GM12873 (cell line): ENCODE measurements at regions not wholly inside any gene's neighbourhood (a gene's known extent, or its start where the extent isn't known, plus 50 kb on each side); places are given as distances from the start of the nearest gene placed in this dataset.

Experiments used
- TF ChIP-seq, protein P1 (sequence below): IDR thresholded peaks from 2 replicates; pipeline ENCODE4 v1.5.1; 2012; ENCODE audit warnings: low read depth, mild to moderate bottlenecking, moderate library complexity, low read length, control low read depth; ENCODE audit not compliant: insufficient read depth; ENCODE audit errors: missing control alignments

DNA sequence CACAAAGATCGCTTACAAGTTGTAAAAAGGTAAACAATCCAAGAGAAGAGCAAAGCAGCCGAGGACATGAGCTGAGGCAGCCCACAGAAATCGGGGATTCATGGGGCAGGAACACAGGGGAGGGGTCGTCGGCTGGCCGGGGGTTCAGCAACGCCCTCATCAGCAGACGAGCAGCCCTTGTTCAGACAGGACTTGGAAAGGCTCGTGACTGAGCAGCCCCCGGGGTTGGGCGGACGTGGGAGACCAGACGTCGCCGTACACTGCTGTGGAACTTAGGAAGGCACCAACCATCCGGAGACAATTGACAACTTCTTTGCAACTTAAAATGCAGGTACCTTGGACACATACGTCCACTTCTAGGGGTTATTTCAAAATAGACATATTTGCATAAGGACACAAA is 370.5 kb downstream of the BRD1 start:
- TF ChIP-seq, protein P1, sequence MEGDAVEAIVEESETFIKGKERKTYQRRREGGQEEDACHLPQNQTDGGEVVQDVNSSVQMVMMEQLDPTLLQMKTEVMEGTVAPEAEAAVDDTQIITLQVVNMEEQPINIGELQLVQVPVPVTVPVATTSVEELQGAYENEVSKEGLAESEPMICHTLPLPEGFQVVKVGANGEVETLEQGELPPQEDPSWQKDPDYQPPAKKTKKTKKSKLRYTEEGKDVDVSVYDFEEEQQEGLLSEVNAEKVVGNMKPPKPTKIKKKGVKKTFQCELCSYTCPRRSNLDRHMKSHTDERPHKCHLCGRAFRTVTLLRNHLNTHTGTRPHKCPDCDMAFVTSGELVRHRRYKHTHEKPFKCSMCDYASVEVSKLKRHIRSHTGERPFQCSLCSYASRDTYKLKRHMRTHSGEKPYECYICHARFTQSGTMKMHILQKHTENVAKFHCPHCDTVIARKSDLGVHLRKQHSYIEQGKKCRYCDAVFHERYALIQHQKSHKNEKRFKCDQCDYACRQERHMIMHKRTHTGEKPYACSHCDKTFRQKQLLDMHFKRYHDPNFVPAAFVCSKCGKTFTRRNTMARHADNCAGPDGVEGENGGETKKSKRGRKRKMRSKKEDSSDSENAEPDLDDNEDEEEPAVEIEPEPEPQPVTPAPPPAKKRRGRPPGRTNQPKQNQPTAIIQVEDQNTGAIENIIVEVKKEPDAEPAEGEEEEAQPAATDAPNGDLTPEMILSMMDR = no peak

DNA sequence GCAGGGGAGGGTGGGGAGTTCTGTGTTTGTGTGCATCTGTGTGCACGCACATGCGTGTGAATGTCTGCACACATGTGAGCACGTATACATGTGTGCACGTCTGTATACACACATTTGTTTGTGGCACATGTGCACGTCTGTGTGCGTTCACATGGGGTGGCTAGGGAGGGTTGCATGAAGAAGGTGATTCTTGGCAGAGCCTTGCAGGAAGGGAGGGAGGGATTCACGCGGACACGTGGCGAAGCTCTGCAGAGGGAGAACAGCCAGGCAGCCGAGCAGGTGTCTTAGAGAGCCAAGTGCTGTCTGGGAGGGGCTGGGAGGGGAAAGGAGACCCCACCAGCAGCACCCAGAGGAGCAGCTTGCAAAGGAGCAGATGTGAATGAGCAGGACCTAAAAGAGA is 372.1 kb downstream of the BRD1 start:
- TF ChIP-seq, protein P1 = no peak

DNA sequence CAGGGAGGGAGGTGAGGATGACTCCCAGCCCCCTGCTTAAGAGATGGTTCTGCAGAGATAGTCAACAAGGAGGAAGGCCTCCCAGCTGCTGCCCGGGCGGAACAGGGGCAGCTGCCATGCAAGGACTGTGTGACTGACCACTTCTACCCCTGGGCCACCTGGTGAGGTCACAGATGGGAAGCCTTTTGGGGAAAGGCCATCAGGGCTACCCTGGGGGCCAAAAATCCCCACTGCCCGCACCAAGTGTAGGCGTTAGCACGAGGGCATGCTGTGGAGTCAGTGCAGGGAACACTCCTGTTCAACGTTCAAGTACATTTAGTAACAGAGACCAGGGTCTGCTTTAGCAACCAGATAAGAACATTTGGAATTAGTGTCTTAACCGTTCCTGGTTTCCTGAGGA is 372.9 kb downstream of the BRD1 start:
- TF ChIP-seq, protein P1 = no peak

DNA sequence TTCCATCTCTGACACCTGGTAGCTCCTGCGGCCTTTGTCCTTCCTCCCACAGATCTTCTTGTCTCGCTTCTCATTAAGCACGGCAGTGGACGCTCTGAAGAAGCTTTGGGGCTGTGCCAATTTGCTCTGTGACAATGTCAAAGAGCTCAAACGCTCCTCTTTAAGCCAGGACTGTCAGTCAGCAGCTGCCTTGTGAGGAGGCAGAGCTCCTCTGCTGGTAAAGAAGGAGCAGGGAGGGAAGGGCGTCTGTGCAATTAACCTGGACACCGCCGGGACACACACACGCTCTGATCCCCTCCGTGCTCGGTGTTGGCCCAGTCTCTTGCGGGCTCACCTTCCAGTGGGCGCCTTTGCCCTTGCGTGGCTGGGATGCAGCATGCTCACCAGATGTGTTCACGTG is 373.9 kb downstream of the BRD1 start:
- TF ChIP-seq, protein P1 = no peak

DNA sequence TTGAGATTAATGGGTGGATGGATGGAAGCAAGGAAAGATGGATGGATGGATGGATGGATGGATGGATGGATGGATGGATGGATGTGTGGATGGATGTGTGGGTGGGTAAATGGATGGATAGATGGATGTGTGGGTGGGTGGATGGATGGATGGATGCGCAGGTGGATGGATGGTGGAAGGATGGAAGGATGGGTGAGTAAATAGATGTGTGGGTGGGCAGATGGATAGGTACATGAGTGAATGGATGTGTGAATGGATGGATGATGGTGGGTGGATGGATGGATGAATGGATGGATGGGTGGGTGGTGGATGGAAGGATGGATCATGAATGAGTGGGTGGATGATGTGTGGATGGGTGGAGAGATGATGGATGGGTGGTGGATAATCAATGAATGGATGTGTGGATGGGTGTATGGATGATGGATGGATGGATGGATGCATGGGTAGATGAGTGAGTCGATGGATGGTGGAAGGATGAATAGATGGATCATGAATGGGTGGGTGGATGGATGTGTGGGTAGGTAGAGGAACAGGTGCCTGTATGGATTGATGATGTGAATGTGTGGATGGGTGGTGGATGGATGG is 375.2 kb downstream of the BRD1 start:
- TF ChIP-seq, protein P1 = no peak

DNA sequence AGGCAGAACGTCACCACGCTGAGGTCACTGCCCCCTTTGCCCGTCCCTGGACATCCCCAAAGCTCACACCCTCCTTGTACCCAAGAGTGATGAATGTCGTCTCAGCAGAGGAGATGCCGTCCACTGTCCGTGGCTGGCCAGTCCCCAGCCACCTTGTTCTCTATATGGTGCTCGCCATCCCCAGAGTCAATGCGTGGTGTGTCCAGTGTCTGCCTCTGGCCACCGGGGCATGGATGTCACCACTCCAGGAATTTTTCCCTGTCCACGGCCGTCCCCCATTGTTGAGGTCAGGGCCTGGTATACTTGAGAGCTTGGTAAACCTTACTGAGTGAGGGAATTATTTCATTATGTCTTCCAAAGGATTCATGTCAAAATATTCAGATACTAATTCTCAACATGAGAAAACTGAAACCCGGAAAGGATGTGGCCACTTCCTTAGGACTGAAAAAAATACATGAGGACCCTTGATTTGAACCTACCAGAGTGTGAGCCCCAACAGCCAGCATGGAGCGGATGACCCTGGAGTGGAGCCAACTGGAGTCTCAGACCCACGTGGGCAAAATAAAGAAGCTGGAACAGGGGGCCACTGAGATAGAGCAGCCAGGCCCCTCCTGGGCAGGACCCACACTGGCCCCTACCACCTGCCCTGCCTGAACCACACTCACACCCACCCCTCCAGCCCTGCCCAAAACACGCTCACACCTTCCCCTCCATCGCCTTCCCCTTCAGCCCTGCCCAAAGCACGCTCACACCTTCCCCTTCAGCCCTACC is 376.4 kb downstream of the BRD1 start:
- TF ChIP-seq, protein P1 = no peak

DNA sequence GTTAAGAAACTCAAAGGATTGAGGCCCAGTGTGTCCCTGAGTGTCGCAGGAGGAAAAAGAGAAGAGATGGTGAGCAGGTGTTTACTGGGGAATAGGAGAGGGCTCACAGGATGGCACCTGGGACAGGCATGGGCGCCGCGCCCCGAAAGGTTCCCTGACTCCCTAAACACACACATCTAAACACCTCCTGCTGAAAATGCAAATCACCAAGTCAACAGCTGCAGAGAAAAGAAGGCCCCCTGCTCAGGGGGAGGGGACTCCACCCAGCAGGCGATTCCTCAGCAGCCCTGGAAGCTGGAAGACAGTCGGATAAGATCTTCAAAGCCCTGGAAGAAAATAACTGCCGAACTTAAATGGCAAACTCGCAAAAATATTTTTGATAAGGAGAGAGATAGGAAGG is 377.2 kb downstream of the BRD1 start:
- TF ChIP-seq, protein P1 = no peak
